Activated CD4-positive, alpha-beta T cell treated with anti-CD3 and anti-CD28 coated beads for 24 hours (primary cell): ENCODE measurements at regions not wholly inside any gene's neighbourhood (a gene's known extent, or its start where the extent isn't known, plus 50 kb on each side); places are given as distances from the start of the nearest gene placed in this dataset.

Experiments used
- DNase-seq, 2 donors: peaks; one replicate each; pipeline ENCODE4 v3.0.0-alpha.2; 2020; ENCODE audit warnings: low read depth in 2 of 2

- no peak for DNase-seq
Observed at GRCh38 chr12:32043928-32044549, 62.6 kb upstream of the BICD1 start.

- DNase-seq, result no peak
Observed at GRCh38 chr12:32047357-32048212, 59.1 kb upstream of the BICD1 start.

- no peak for DNase-seq
Observed at GRCh38 chr12:32048791-32049190, 57.9 kb upstream of the BICD1 start.

GRCh38 chr12:32049956-32050355, 56.7 kb upstream of the BICD1 start:
- DNase-seq, result no peak

- DNase-seq, result no peak
Observed at GRCh38 chr12:32051511-32052211, 55.0 kb upstream of the BICD1 start.

GRCh38 chr12:32052212-32052713, 54.4 kb upstream of the BICD1 start:
- no peak for DNase-seq

- no peak for DNase-seq
Observed at GRCh38 chr12:32053881-32054624, 52.6 kb upstream of the BICD1 start.
